Stimulated activated CD8-positive, alpha-beta memory T cell treated with anti-CD3 and anti-CD28 coated beads, Interleukin-2, amount 100 ng/mL, for 48 hours (primary cell): ENCODE measurements at regions not wholly inside any gene's neighbourhood (a gene's known extent, or its start where the extent isn't known, plus 50 kb on each side); places are given as distances from the start of the nearest gene placed in this dataset.

Experiments used
- DNase-seq, 2 donors: peaks; one replicate each; pipeline ENCODE4 v3.0.0-alpha.2; 2020; ENCODE audit warnings: low read depth in 2 of 2

DNA sequence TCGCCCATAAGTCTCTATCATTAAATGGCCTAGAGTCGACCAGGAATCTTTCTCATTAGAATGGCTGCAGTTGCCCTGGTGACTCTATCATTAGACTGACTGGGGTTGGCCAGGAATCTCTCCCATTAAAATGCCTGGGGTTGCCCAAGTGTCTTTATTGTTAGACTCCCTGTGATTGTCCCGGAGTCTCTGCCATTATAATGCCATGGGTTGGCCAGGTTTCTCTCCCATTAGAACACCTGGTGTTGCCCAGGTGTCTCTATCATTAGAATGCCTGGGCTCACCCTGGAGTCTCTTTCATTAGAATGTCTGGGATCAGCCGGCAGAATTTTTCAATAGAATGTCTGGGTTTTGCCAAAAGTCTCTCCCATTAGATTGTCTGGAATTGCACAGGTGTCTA lies 1459.3 kb downstream of the UQCRFS1 start:
- no peak for DNase-seq

GRCh38 chr19:27752530-27753184 lies 1460.3 kb downstream of the UQCRFS1 start:
- DNase-seq = no peak

DNA sequence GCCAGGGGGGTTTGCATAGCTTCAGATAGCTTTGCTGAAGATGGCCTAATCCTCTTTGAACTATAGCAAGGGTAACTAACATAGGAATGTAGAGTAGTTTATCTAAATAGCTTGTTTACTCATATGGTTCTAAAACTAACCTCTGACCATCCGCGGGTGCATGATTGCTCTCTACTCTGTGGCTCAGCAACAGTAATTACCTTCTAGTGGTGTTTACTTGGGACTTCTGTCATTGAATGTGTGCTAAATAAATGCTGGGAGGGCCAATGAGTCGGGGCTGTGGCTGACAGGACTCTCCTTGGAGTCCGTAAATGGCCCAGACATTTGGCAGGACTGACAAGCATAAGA lies 1461.9 kb downstream of the UQCRFS1 start:
- no peak for DNase-seq

GRCh38 chr19:27750391-27751043 lies 1462.4 kb downstream of the UQCRFS1 start:
- no peak for DNase-seq

GRCh38 chr19:27748551-27749152 lies 1464.3 kb downstream of the UQCRFS1 start:
- DNase-seq = no peak

DNA sequence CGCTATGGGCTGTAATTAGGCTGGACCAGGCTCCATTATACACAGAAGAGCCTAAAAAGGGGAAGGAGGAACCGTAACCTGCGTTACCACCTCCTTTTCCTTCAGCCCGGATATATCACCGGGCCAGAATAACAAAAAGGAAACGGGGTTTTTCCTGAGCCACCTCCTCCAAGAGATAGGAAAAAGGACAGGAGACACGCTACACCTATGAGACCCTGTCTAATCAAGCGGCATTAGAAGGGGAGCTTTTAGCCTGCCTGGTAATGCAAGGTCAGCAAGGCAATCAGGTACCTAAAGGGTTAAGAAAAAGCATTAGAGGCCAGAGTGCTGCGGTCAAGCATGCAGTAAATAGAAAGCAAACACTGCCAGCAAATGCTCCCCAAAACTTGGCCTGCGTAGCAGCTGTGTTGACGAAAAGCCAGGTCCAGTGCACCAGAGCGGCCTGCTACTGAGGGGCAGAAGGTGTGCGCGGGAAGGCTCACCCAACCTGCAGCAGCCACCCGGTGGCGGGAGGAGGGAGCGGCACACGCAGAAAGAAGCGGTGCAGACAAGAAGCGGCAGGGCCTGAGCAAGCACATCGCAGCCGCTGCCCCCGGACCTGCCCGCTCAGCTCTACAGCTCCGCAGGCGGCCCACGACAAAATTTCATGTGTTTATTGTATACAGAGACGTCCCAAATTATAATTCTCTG lies 1466.1 kb downstream of the UQCRFS1 start:
- DNase-seq = no peak

GRCh38 chr19:27745978-27746542 lies 1466.9 kb downstream of the UQCRFS1 start:
- DNase-seq = no peak

DNA sequence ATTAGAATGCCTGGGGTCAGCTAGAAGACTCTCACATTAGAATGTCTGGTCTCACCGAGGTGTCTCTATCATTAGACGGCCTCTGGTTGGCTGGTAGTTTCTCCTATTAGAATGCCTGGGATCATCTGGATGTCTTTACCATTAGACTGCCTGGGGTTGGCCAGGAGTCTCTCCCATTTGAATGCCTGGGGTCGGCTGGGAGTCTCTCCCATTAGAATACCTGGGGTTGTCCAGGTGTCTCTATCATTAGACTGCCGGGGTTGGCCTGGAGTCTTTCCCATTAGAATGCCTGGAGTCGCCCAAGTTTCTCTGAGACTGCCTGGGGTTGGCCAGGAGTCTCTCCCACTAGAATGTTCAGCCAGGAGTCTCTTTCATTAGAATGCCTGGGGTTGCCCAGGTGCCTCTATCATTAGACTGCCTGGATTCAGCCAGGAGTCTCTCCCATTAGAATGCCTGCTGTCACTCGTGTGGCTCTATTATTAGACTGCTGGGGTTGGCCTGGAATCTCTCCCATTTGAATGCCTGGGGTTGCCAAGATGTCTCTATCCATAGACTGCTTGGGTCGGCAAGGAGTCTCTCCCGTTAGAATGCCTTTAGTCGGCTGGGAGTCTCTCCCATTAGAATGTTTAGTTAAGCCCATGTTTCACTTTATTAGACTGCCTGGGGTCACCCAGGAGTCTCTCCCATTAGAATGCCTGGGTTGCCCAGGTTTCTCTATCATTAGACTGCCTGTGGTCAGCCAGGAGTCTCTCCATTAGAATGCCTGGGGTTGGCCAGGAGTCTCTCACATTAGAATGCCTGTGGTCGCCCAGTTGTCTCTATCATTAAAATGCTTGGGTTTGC lies 1467.8 kb downstream of the UQCRFS1 start:
- DNase-seq = no peak

GRCh38 chr19:27742041-27742440 lies 1470.9 kb downstream of the UQCRFS1 start:
- no peak for DNase-seq

- no peak for DNase-seq
Observed at GRCh38 chr19:27741236-27741635, 1471.7 kb downstream of the UQCRFS1 start.

DNA sequence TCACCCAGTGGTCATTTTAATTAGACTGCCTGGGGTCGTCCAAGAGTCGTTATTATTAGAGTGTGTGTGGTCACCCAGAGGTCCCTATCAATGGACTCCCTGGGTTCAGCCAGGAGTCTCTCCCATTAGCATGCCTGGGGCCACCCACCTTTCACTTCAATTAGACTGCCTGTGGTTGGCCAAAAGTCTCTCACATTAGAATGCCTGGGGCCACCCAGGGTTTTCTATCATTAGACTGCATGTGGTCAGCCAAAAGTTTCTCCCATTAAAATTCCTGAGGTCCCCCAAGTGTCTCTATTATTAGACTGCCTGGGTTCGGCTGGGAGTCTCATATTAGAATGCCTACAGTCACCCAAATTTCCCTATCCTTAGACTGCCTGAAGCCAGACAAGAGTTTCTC lies 1472.6 kb downstream of the UQCRFS1 start:
- DNase-seq = no peak

DNA sequence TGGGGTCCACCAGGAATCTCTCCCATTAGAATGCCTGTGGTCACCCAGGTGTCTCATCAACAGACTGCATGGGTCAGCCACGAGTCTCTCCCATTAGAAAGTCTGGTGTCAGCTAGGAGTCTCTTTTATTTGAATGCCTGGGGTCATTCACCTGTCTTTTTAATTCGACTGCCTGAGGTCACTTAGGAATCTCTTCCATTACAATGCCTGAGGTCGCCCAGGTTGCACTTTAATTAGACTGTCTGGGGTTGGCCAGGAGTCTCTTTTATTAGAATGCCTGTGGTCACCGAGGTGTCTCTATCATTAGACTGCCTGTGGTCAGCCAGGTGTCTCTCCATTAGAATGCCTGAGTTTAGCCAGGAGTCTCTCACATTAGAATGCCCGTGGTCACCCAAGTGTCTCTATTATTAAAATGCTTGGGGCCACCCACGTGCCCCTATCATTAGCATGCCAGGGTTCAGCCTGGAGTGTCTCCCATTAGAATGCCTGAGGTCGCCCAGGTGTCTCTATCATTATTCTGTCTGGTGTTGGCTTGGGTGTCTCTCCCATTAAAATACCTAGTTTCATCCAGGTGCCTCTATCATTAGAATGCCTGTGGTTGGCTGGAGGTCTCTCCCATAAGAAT lies 1474.3 kb downstream of the UQCRFS1 start:
- DNase-seq = no peak

- no peak for DNase-seq
Observed at GRCh38 chr19:27736225-27736624, 1476.7 kb downstream of the UQCRFS1 start.

DNA sequence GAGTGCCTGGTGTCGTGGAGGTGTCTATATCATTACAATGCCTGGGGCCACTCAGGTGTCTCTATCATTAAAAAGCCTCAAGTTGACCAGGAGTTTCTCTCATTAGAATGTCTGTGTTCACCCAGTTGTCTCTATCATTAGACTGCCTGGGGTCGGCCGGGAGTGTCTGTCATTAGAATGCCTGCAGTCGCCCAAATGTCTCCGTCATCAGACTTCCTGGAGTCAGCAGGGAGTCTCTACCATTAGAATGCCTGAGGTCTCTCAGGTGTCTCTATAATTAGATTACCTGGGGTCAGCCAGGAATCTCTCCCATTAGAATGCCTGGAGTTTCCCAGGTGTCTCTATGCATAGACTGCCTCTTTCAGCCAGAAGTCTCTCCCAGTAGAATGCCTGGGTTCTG lies 1477.6 kb downstream of the UQCRFS1 start:
- no peak for DNase-seq

- DNase-seq = no peak
Observed at GRCh38 chr19:27734496-27735220, 1478.3 kb downstream of the UQCRFS1 start.

DNA sequence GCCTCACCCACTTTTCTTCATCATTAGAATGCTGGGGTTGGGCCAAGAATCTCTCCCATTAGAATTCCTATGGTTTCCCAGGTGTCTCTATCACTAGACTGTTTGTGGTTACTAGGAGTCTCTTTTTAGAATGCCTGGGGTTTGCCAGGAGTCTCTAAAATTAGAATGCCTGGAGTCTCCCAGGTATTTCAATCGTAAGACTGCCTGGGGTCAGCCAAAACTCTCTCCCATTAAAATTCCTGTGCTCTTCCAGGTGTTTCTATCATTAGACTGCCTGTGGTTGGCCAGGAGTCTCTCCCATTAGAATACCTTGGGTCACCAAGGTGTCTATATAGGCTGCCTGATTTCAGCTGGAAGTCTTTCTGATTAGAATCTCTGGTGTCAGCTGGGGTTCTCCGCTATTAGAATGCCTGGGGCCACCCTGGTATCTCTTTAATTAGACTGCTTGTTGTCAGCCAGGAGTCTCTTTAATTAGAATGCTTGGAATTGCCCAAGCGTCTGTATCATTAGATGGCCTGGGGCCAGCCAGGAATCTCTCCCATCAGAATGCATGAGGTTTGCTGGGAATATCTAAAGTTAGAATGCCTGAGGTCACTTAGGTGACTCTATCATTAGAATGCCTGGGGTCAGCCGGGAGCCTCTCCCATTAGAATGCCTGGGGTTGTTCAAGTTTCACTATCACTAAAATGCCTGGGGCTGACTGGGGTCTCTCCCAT lies 1479.2 kb downstream of the UQCRFS1 start:
- no peak for DNase-seq

DNA sequence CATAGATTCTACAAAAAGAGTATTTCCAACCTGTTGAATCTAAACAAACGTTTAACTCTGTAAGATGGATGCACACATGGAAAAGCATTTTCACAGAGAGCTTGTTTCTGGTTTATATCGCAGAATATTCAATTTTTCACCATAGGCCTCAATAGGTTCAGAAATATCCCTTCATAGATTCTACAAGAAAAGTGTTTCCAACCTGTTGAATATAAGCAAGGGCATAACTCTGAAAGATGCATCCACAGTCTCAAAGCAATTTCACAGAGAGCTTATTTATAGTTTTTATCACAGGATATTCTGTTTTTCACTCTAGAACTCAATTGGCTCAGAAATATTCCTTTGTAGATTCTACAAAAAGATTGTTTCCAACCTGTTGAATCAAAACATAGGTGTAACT lies 1483.6 kb downstream of the UQCRFS1 start:
- DNase-seq = no peak

DNA sequence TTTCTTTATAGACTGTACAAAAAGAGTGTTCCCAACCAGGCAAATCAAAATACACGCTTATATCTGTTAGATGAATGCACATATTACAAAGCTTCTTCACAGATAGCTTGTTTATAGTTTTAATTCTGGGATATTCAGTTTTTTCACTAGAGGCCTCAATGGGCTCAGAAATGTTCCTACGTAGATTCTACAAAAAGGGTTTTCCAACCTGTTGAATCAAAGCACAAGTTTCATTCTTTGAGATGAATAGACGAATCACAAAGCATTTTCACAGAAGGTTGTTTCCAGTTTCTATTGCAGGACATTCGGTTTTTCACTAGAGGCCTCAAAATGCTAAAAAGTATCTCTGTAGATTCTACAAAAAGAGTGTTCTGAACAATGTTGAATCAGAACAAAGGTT lies 1490.3 kb downstream of the UQCRFS1 start:
- no peak for DNase-seq

GRCh38 chr19:27720155-27720554 lies 1492.8 kb downstream of the UQCRFS1 start:
- DNase-seq = no peak

- DNase-seq = no peak
Observed at GRCh38 chr19:27719034-27719433, 1493.9 kb downstream of the UQCRFS1 start.
